Subcutaneous abdominal adipose tissue (tissue), 5 donors: ENCODE measurements at regions not wholly inside any gene's neighbourhood (a gene's known extent, or its start where the extent isn't known, plus 50 kb on each side); places are given as distances from the start of the nearest gene placed in this dataset.

Experiments used
- H3K27ac ChIP-seq: one replicate; pipeline ENCODE4 v1.7.0; 2013; ENCODE audit warnings: low read depth, mild to moderate bottlenecking, inconsistent platforms, low read length, moderate library complexity
- H3K27me3 ChIP-seq, 5 donors: one replicate each; pipeline ENCODE4 v1.7.0; 2013; ENCODE audit warnings: low read length in 5 of 5, inconsistent platforms in 1 of 5; ENCODE audit not compliant: control insufficient read depth in 5 of 5, insufficient read depth in 4 of 5
- H3K36me3 ChIP-seq, 5 donors: one replicate each; pipeline ENCODE4 v1.7.0; 2013; ENCODE audit warnings: low read length in 5 of 5; ENCODE audit not compliant: control insufficient read depth in 5 of 5, insufficient read depth in 5 of 5
- H3K4me1 ChIP-seq, 5 donors: one replicate each; pipeline ENCODE4 v1.7.0; 2013; ENCODE audit warnings: low read length in 5 of 5, mild to moderate bottlenecking in 3 of 5, moderate library complexity in 1 of 5; ENCODE audit not compliant: control insufficient read depth in 5 of 5, insufficient read depth in 5 of 5
- H3K4me3 ChIP-seq, 5 donors: one replicate each; pipeline ENCODE4 v1.7.0; 2013; ENCODE audit warnings: low read length in 5 of 5, low read depth in 1 of 5
- H3K9ac ChIP-seq, 5 donors: one replicate each; pipeline ENCODE4 v1.7.0; 2013; ENCODE audit warnings: low read length in 5 of 5, mild to moderate bottlenecking in 4 of 5, moderate library complexity in 3 of 5
- H3K9me3 ChIP-seq, 5 donors: one replicate each; pipeline ENCODE4 v1.7.0; 2013; ENCODE audit warnings: low read length in 5 of 5; ENCODE audit not compliant: control insufficient read depth in 5 of 5
- donor health status: healthy.
- donor health status: healthy.
- donor health status: healthy.
- donor health status: healthy.
- donor health status: healthy.

- H3K4me1 ChIP-seq = no peaks in the 10 kb centered on the region
- H3K27me3 ChIP-seq = no peaks in the 10 kb centered on the region
- H3K27ac ChIP-seq = no peak overlapping the region
- H3K4me3 ChIP-seq = no peak overlapping the region
- H3K36me3 ChIP-seq = no peaks in the 10 kb centered on the region
- H3K9me3 ChIP-seq = no peaks in the 10 kb centered on the region
- no peak overlapping the region for H3K9ac ChIP-seq
Observed at GRCh38 chr10:57992321-57993077, 275.2 kb downstream of the IPMK start.

- peaks cover 0 to 4% (median 0%) of the 10 kb centered on the region in 5 donors for H3K4me1 ChIP-seq
- no peaks in the 10 kb centered on the region for H3K9me3 ChIP-seq
- H3K27ac ChIP-seq = no peak overlapping the region
- no peaks in the 10 kb centered on the region for H3K27me3 ChIP-seq
- H3K9ac ChIP-seq = no peak overlapping the region
- H3K4me3 ChIP-seq = no peak overlapping the region
- H3K36me3 ChIP-seq = no peaks in the 10 kb centered on the region
Observed at GRCh38 chr10:57988964-57989363, 278.7 kb downstream of the IPMK start.

GRCh38 chr10:57987055-57987721 lies 280.5 kb downstream of the IPMK start:
- H3K4me3 ChIP-seq = no peak overlapping the region
- no peak overlapping the region for H3K9ac ChIP-seq
- no peak overlapping the region for H3K27ac ChIP-seq
- H3K27me3 ChIP-seq = no peaks in the 10 kb centered on the region
- no peaks in the 10 kb centered on the region for H3K9me3 ChIP-seq
- H3K36me3 ChIP-seq = no peaks in the 10 kb centered on the region
- peaks cover 0 to 4% (median 0%) of the 10 kb centered on the region in 5 donors for H3K4me1 ChIP-seq

GRCh38 chr10:57986422-57986821 lies 281.3 kb downstream of the IPMK start:
- H3K36me3 ChIP-seq = no peaks in the 10 kb centered on the region
- no peak overlapping the region for H3K9ac ChIP-seq
- H3K4me1 ChIP-seq = peaks cover 0 to 4% (median 0%) of the 10 kb centered on the region in 5 donors
- no peak overlapping the region for H3K4me3 ChIP-seq
- no peak overlapping the region for H3K27ac ChIP-seq
- no peaks in the 10 kb centered on the region for H3K27me3 ChIP-seq
- no peaks in the 10 kb centered on the region for H3K9me3 ChIP-seq

GRCh38 chr10:57983281-57983791 lies 284.4 kb downstream of the IPMK start:
- H3K27me3 ChIP-seq = no peaks in the 10 kb centered on the region
- peaks cover 0 to 10% (median 0%) of the 10 kb centered on the region in 5 donors for H3K4me1 ChIP-seq
- H3K9ac ChIP-seq = no peak overlapping the region
- no peak overlapping the region for H3K4me3 ChIP-seq
- H3K9me3 ChIP-seq = no peaks in the 10 kb centered on the region
- H3K36me3 ChIP-seq = no peaks in the 10 kb centered on the region
- no peak overlapping the region for H3K27ac ChIP-seq

GRCh38 chr10:57982091-57982490 lies 285.6 kb downstream of the IPMK start:
- Histone ChIP-seq H3K36me3 (no peaks in the 10 kb centered on the region), H3K9me3 (peaks cover 0 to 4% (median 0%) of the 10 kb centered on the region in 5 donors), H3K4me3 (no peak overlapping the region), H3K27ac (no peak overlapping the region), H3K27me3 (no peaks in the 10 kb centered on the region), H3K9ac (no peak overlapping the region), H3K4me1 (peaks cover 0 to 10% (median 0%) of the 10 kb centered on the region in 5 donors)

- no peaks in the 10 kb centered on the region for H3K36me3 ChIP-seq
- H3K4me1 ChIP-seq = peaks cover 0 to 10% (median 0%) of the 10 kb centered on the region in 5 donors
- peaks cover 0 to 4% (median 0%) of the 10 kb centered on the region in 5 donors for H3K9me3 ChIP-seq
- H3K4me3 ChIP-seq = no peak overlapping the region
- no peak overlapping the region for H3K27ac ChIP-seq
- no peak overlapping the region for H3K9ac ChIP-seq
- no peaks in the 10 kb centered on the region for H3K27me3 ChIP-seq
Observed at GRCh38 chr10:57979956-57980355, 287.7 kb downstream of the IPMK start.

- peaks cover 0 to 10% (median 0%) of the 10 kb centered on the region in 5 donors for H3K4me1 ChIP-seq
- peaks cover 0 to 4% (median 0%) of the 10 kb centered on the region in 5 donors for H3K9me3 ChIP-seq
- no peaks in the 10 kb centered on the region for H3K27me3 ChIP-seq
- H3K36me3 ChIP-seq = no peaks in the 10 kb centered on the region
- H3K4me3 ChIP-seq = no peak overlapping the region
- H3K27ac ChIP-seq = no peak overlapping the region
- H3K9ac ChIP-seq = no peak overlapping the region
Observed at GRCh38 chr10:57979491-57979890, 288.2 kb downstream of the IPMK start.

GRCh38 chr10:57977262-57977661 lies 290.4 kb downstream of the IPMK start:
- H3K27me3 ChIP-seq = no peaks in the 10 kb centered on the region
- H3K4me1 ChIP-seq = peaks cover 0 to 10% (median 0%) of the 10 kb centered on the region in 5 donors
- H3K27ac ChIP-seq = no peak overlapping the region
- no peak overlapping the region for H3K9ac ChIP-seq
- H3K36me3 ChIP-seq = no peaks in the 10 kb centered on the region
- peaks cover 0 to 4% (median 0%) of the 10 kb centered on the region in 5 donors for H3K9me3 ChIP-seq
- no peak overlapping the region for H3K4me3 ChIP-seq

GRCh38 chr10:57973451-57973850 lies 294.2 kb downstream of the IPMK start:
- Histone ChIP-seq H3K27ac (no peak overlapping the region), H3K9ac (no peak overlapping the region), H3K36me3 (no peaks in the 10 kb centered on the region), H3K27me3 (no peaks in the 10 kb centered on the region), H3K4me3 (no peak overlapping the region), H3K9me3 (peaks cover 0 to 4% (median 0%) of the 10 kb centered on the region in 5 donors), H3K4me1 (no peaks in the 10 kb centered on the region)
